ENCODE measurements at regions not wholly inside any gene's neighbourhood (a gene's known extent, or its start where the extent isn't known, plus 50 kb on each side); places are given as distances from the start of the nearest gene placed in this dataset.

DNA sequence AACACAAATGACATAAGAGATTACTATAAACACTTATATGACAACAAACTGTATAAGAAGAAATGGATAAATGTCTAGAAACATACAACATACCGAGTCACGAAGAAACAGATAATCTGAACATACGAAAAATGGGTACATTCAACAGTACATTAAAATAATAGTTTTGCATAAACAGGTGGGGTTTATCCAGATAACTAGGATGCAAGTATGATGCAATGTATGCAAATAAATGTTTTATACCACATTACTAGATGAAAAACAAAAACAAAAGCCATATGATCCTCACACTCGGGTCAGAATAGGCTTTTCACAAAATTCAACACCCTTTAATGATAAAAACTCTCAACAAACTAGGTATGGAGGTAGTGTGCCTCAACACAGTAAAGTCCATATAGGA, 1585.7 kb downstream of the BRINP3 start:
- TF ChIP-seq, protein P1, sequence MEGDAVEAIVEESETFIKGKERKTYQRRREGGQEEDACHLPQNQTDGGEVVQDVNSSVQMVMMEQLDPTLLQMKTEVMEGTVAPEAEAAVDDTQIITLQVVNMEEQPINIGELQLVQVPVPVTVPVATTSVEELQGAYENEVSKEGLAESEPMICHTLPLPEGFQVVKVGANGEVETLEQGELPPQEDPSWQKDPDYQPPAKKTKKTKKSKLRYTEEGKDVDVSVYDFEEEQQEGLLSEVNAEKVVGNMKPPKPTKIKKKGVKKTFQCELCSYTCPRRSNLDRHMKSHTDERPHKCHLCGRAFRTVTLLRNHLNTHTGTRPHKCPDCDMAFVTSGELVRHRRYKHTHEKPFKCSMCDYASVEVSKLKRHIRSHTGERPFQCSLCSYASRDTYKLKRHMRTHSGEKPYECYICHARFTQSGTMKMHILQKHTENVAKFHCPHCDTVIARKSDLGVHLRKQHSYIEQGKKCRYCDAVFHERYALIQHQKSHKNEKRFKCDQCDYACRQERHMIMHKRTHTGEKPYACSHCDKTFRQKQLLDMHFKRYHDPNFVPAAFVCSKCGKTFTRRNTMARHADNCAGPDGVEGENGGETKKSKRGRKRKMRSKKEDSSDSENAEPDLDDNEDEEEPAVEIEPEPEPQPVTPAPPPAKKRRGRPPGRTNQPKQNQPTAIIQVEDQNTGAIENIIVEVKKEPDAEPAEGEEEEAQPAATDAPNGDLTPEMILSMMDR (IDR thresholded peaks at IDR 0.05; ENCODE audit: low read depth, low read length) = no peak
- no peak for TF ChIP-seq EZH2phosphoT487 (IDR thresholded peaks at IDR 0.05; ENCODE audit: low read depth)

Data from OCI-LY3 (cell line).